ENCODE measurements at regions not wholly inside any gene's neighbourhood (a gene's known extent, or its start where the extent isn't known, plus 50 kb on each side); places are given as distances from the start of the nearest gene placed in this dataset.

GRCh38 chr4:171042989-171043524 is 770.1 kb upstream of the GALNTL6 start:
- Histone ChIP-seq H3K79me2 (ENCODE audit: insufficient read depth, low read length) (no peaks in the 10 kb centered on the region), H3K4me2 (ENCODE audit: insufficient read depth, low read length) (no peak overlapping the region), H3K4me3 (ENCODE audit: insufficient read depth, low read length) (no peak overlapping the region), H3K27ac (ENCODE audit: low read depth, low read length) (no peak overlapping the region), H3K4me1 (ENCODE audit: insufficient read depth, low read length) (no peaks in the 10 kb centered on the region), H2AFZ (ENCODE audit: low read length) (no peak overlapping the region), H4K20me1 (ENCODE audit: insufficient read depth, low read length) (no peaks in the 10 kb centered on the region), H3K36me3 (ENCODE audit: insufficient read depth, low read length) (no peaks in the 10 kb centered on the region), H3K9me3 (ENCODE audit: low read depth, low read length) (no peaks in the 10 kb centered on the region), H3K27me3 (ENCODE audit: insufficient read depth, low read length) (no peaks in the 10 kb centered on the region)
- no peak for TF ChIP-seq CTCF (IDR thresholded peaks at IDR 0.05; ENCODE audit: extremely low read depth, low read depth, low read length)
- DNase-seq (ENCODE audit: insufficient read length, low spot score, missing footprints) = no peak

- H3K9me3 ChIP-seq (ENCODE audit: low read depth, low read length) = no peaks in the 10 kb centered on the region
- no peaks in the 10 kb centered on the region for H3K36me3 ChIP-seq (ENCODE audit: insufficient read depth, low read length)
- H2AFZ ChIP-seq (ENCODE audit: low read length) = no peak overlapping the region
- no peaks in the 10 kb centered on the region for H3K27me3 ChIP-seq (ENCODE audit: insufficient read depth, low read length)
- H4K20me1 ChIP-seq (ENCODE audit: insufficient read depth, low read length) = no peaks in the 10 kb centered on the region
- H3K27ac ChIP-seq (ENCODE audit: low read depth, low read length) = no peak overlapping the region
- H3K4me3 ChIP-seq (ENCODE audit: insufficient read depth, low read length) = no peak overlapping the region
- no peak overlapping the region for H3K4me2 ChIP-seq (ENCODE audit: insufficient read depth, low read length)
- H3K79me2 ChIP-seq (ENCODE audit: insufficient read depth, low read length) = no peaks in the 10 kb centered on the region
- DNase-seq (ENCODE audit: insufficient read length, low spot score, missing footprints) = no peak
- no peak for TF ChIP-seq CTCF (IDR thresholded peaks at IDR 0.05; ENCODE audit: extremely low read depth, low read depth, low read length)
- no peaks in the 10 kb centered on the region for H3K4me1 ChIP-seq (ENCODE audit: insufficient read depth, low read length)
These were observed 777.3 kb upstream of the GALNTL6 start for GRCh38 chr4:171035909-171036308.

- Histone ChIP-seq H4K20me1 (ENCODE audit: insufficient read depth, low read length) (no peaks in the 10 kb centered on the region), H3K27ac (ENCODE audit: low read depth, low read length) (no peak overlapping the region), H3K4me3 (ENCODE audit: insufficient read depth, low read length) (no peak overlapping the region), H3K4me1 (ENCODE audit: insufficient read depth, low read length) (no peaks in the 10 kb centered on the region), H3K36me3 (ENCODE audit: insufficient read depth, low read length) (no peaks in the 10 kb centered on the region), H2AFZ (ENCODE audit: low read length) (no peak overlapping the region), H3K4me2 (ENCODE audit: insufficient read depth, low read length) (no peak overlapping the region), H3K79me2 (ENCODE audit: insufficient read depth, low read length) (no peaks in the 10 kb centered on the region), H3K9me3 (ENCODE audit: low read depth, low read length) (no peaks in the 10 kb centered on the region), H3K27me3 (ENCODE audit: insufficient read depth, low read length) (no peaks in the 10 kb centered on the region)
- DNase-seq (ENCODE audit: insufficient read length, low spot score, missing footprints) = no peak
- no peak for TF ChIP-seq CTCF (IDR thresholded peaks at IDR 0.05; ENCODE audit: extremely low read depth, low read depth, low read length)
These were observed 781.9 kb upstream of the GALNTL6 start for GRCh38 chr4:171031338-171031737.

GRCh38 chr4:171025776-171026175 is 787.4 kb upstream of the GALNTL6 start:
- no peak for DNase-seq (ENCODE audit: insufficient read length, low spot score, missing footprints)
- H3K4me3 ChIP-seq (ENCODE audit: insufficient read depth, low read length) = no peak overlapping the region
- H3K27me3 ChIP-seq (ENCODE audit: insufficient read depth, low read length) = no peaks in the 10 kb centered on the region
- TF ChIP-seq CTCF (IDR thresholded peaks at IDR 0.05; ENCODE audit: extremely low read depth, low read depth, low read length) = no peak
- H3K27ac ChIP-seq (ENCODE audit: low read depth, low read length) = no peak overlapping the region
- no peak overlapping the region for H3K4me2 ChIP-seq (ENCODE audit: insufficient read depth, low read length)
- no peaks in the 10 kb centered on the region for H4K20me1 ChIP-seq (ENCODE audit: insufficient read depth, low read length)
- H3K79me2 ChIP-seq (ENCODE audit: insufficient read depth, low read length) = no peaks in the 10 kb centered on the region
- H3K9me3 ChIP-seq (ENCODE audit: low read depth, low read length) = no peaks in the 10 kb centered on the region
- H2AFZ ChIP-seq (ENCODE audit: low read length) = no peak overlapping the region
- no peaks in the 10 kb centered on the region for H3K36me3 ChIP-seq (ENCODE audit: insufficient read depth, low read length)
- H3K4me1 ChIP-seq (ENCODE audit: insufficient read depth, low read length) = no peaks in the 10 kb centered on the region

All from osteoblast (primary cell).